GM23338 (cell line): ENCODE measurements at regions not wholly inside any gene's neighbourhood (a gene's known extent, or its start where the extent isn't known, plus 50 kb on each side); places are given as distances from the start of the nearest gene placed in this dataset.

Experiments used
- ATAC-seq: fragments of 200-7000 bp; cut with Tn5 transposase; 3 replicates; pipeline ENCODE4 v1.9.1; 2020
- DNase-seq: peaks from one replicate; pipeline ENCODE4 v3.0.0-alpha.2; 2015; ENCODE audit warnings: low spot score
- H2AFZ ChIP-seq: fragments of 200-600 bp; sonication (generic); 2 replicates; pipeline ENCODE4 v1.8.0; 2016; ENCODE audit warnings: antibody characterized with exemption, mild to moderate bottlenecking, moderate library complexity
- H3F3A ChIP-seq: fragments of 200-600 bp; sonication (generic); replicated peaks from 2 replicates; pipeline ENCODE4 v1.8.0; 2017; ENCODE audit warnings: antibody characterized with exemption, mixed run types, low read depth
- H3K27ac ChIP-seq: fragments of 200-600 bp; sonication (generic); 2 replicates; pipeline ENCODE4 v1.6.1; 2016; ENCODE audit warnings: low read depth
- H3K27me3 ChIP-seq: fragments of 200-600 bp; sonication (generic); 2 replicates; pipeline ENCODE4 v1.8.0; 2016; ENCODE audit warnings: mild to moderate bottlenecking, mixed run types, moderate library complexity; ENCODE audit not compliant: insufficient read depth
- H3K36me3 ChIP-seq: fragments of 200-600 bp; sonication (generic); 2 replicates; pipeline ENCODE4 v1.8.0; 2016; ENCODE audit warnings: mild to moderate bottlenecking; ENCODE audit not compliant: insufficient read depth
- H3K4me1 ChIP-seq: fragments of 200-600 bp; sonication (generic); 2 replicates; pipeline ENCODE4 v1.8.0; 2016; ENCODE audit warnings: mild to moderate bottlenecking, moderate library complexity; ENCODE audit not compliant: insufficient read depth
- H3K4me2 ChIP-seq: fragments of 200-600 bp; sonication (generic); 2 replicates; pipeline ENCODE4 v1.7.1; 2017; ENCODE audit warnings: mixed run types
- H3K4me3 ChIP-seq: fragments of 200-600 bp; sonication (generic); 2 replicates; pipeline ENCODE4 v1.6.1; 2016; ENCODE audit warnings: mixed run types
- H3K79me2 ChIP-seq: fragments of 200-600 bp; sonication (generic); replicated peaks from 2 replicates; pipeline ENCODE4 v1.8.0; 2017; ENCODE audit warnings: mild to moderate bottlenecking; ENCODE audit not compliant: insufficient read depth
- H3K9me2 ChIP-seq: fragments of 200-600 bp; sonication (generic); 2 replicates; pipeline ENCODE4 v1.8.0; 2017; ENCODE audit not compliant: insufficient read depth
- H4K20me1 ChIP-seq: fragments of 200-600 bp; sonication (generic); replicated peaks from 2 replicates; pipeline ENCODE4 v1.8.0; 2017; ENCODE audit warnings: mild to moderate bottlenecking; ENCODE audit not compliant: insufficient read depth
- H3K27ac Mint-ChIP-seq: 2 replicates; pipeline ENCODE4 v1.8.0; 2020; ENCODE audit warnings: inconsistent platforms, mild to moderate bottlenecking, moderate library complexity, mixed read lengths
- H3K27me3 Mint-ChIP-seq: 3 replicates; pipeline ENCODE4 v1.8.0; 2022; ENCODE audit warnings: low read depth, mild to moderate bottlenecking, moderate library complexity, mixed read lengths, inconsistent platforms; ENCODE audit not compliant: insufficient read depth, poor library complexity
- H3K36me3 Mint-ChIP-seq: 3 replicates; pipeline ENCODE4 v1.8.0; 2021; ENCODE audit warnings: low read depth, mild to moderate bottlenecking, inconsistent platforms, moderate library complexity, mixed read lengths
- H3K4me1 Mint-ChIP-seq: 3 replicates; pipeline ENCODE4 v1.8.0; 2020; ENCODE audit warnings: mild to moderate bottlenecking, inconsistent platforms, mixed read lengths
- H3K4me3 Mint-ChIP-seq: 3 replicates; pipeline ENCODE4 v1.8.0; 2021; ENCODE audit warnings: moderate library complexity, mild to moderate bottlenecking, inconsistent platforms, mixed read lengths
- H3K9me3 Mint-ChIP-seq: 3 replicates; pipeline ENCODE4 v1.8.0; 2020; ENCODE audit warnings: moderate library complexity, mild to moderate bottlenecking, inconsistent platforms, mixed read lengths
- CTCF ChIP-seq, 2 experiments: fragments of 200-600 bp in 1 of 2; sonication (generic) in 1 of 2; conservative IDR thresholded peaks; 2 replicates each; pipeline versions ENCODE4 v1.5.1 to v1.6.1; 2016 to 2017; ENCODE audit warnings: antibody characterized with exemption in 2 of 2, low read depth in 2 of 2, mild to moderate bottlenecking in 2 of 2, moderate library complexity in 1 of 2
- EZH2 ChIP-seq: fragments of 200-600 bp; sonication (generic); IDR thresholded peaks from one replicate; pipeline ENCODE4 v1.8.0; 2017; ENCODE audit warnings: antibody characterized with exemption, mild to moderate bottlenecking, low read depth; ENCODE audit not compliant: unreplicated experiment
- JUNB ChIP-seq: IDR thresholded peaks from one replicate; pipeline ENCODE4 v1.6.1; 2016; ENCODE audit warnings: antibody characterized with exemption; ENCODE audit not compliant: unreplicated experiment
- POLR2AphosphoS5 ChIP-seq: IDR thresholded peaks from 2 replicates; pipeline ENCODE4 v1.6.1; 2016; ENCODE audit warnings: antibody characterized with exemption, low read depth
- STAT1 ChIP-seq: IDR thresholded peaks from one replicate; pipeline ENCODE4 v1.6.1; 2016; ENCODE audit warnings: antibody characterized with exemption; ENCODE audit not compliant: unreplicated experiment
- ZNF114 ChIP-seq: fragments of 250-450 bp; sonication (Bioruptor Pico); IDR thresholded peaks from 2 replicates; pipeline ENCODE4 v1.5.0; 2020; ENCODE audit warnings: mild to moderate bottlenecking, moderate library complexity
- ZNF331 ChIP-seq: fragments of 250-450 bp; sonication (Bioruptor Pico); IDR thresholded peaks from 2 replicates; pipeline ENCODE4 v1.5.0; 2020; ENCODE audit warnings: low read depth, mild to moderate bottlenecking, moderate library complexity
- ZNF462 ChIP-seq: fragments of 250-450 bp; sonication (Bioruptor Pico); IDR thresholded peaks from 2 replicates; pipeline ENCODE4 v1.5.0; 2020; ENCODE audit warnings: mild to moderate bottlenecking, moderate library complexity

DNA sequence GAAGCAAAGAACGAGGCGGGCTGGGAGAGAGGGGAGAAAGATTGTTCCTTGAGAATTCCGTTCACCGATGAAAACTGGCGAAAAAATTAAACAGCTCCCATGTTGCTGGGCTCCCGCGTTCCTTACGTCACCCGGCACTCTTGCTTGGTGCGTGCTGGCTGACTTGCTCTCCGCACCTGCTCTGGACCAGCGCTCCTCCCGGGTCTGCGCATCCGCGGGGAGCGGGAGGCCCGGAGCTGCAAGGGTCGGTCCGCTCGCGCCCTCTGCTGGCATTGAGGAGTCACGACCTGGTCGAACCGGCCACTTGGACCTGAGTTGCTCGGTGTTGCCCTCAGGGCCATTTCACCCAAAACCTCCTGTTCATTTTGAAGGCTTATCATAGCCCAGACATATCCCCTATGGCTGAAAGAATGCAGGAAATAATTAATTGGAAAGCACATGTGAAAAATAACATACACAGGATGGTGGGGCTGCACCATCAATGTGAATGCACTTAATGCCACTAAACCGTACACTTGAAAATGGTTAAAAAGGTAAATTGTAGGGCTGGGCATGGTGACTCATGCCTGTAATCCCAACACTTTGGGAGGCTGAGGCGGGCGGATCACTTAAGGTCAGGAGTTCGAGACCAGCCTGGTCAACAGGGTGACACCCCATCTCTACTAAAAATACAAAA, 98.9 kb upstream of the BACE2 start (continued):
- TF ChIP-seq STAT1 (no peak), ZNF331 (CRISPR knock-in tag) (no peak), CTCF (conservative IDR thresholded peaks at IDR 0.05; ENCODE audit: low read depth in 2 of 2) (peak; percentile 68 to 81), JUNB (no peak), EZH2 (no peak)

GRCh38 chr21:41070284-41070683, 97.7 kb upstream of the BACE2 start:
- Mint-ChIP-seq H3K4me1 (peaks cover 11% of the 10 kb centered on the region; the same call in 2 of the 3 replicates), H3K9me3 (peaks cover 82% of the 10 kb centered on the region), H3K27ac (no peak overlapping the region), H3K36me3 (peaks cover 18% of the 10 kb centered on the region; the same call in 2 of the 3 replicates), H3K27me3 (peaks cover 11% of the 10 kb centered on the region), H3K4me3 (no peak overlapping the region)
- Histone ChIP-seq H3F3A (no peaks in the 10 kb centered on the region), H3K9me2 (no peaks in the 10 kb centered on the region), H3K4me3 (no peak overlapping the region), H2AFZ (no peak overlapping the region), H3K4me2 (no peak overlapping the region), H3K27me3 (no peaks in the 10 kb centered on the region), H3K36me3 (no peaks in the 10 kb centered on the region; the same call in 1 of the 2 replicates), H4K20me1 (no peaks in the 10 kb centered on the region), H3K4me1 (no peaks in the 10 kb centered on the region), H3K27ac (no peak overlapping the region), H3K79me2 (no peaks in the 10 kb centered on the region)
- ATAC-seq (no peak), DNase-seq (no peak)
- no peak for TF ChIP-seq JUNB
- no peak for TF ChIP-seq CTCF (conservative IDR thresholded peaks at IDR 0.05; ENCODE audit: low read depth in 2 of 2)
- no peak for TF ChIP-seq POLR2AphosphoS5
- TF ChIP-seq ZNF462, result no peak
- TF ChIP-seq EZH2, result no peak
- no peak for TF ChIP-seq ZNF114 (CRISPR knock-in tag)
